IMR-90 (cell line): ENCODE measurements at regions not wholly inside any gene's neighbourhood (a gene's known extent, or its start where the extent isn't known, plus 50 kb on each side); places are given as distances from the start of the nearest gene placed in this dataset.

Source experiments
- ATAC-seq: fragments of 200-7000 bp; cut with Tn5 transposase; 2 replicates; pipeline ENCODE4 v1.9.1; 2020; ENCODE audit warnings: low read depth, mild to moderate bottlenecking, moderate library complexity
- BruUV-seq: library from RNA; stranded (reverse); fragments of 400-500 nt; replicated peaks from 2 replicates; lab custom pipeline; 2021; lab: Mats Ljungman, UMichigan
- CTCF ChIA-PET: fragments of 300-600 bp; formaldehyde crosslinking; extraction: SDS; loops from one replicate; lab custom pipeline; 2021; ENCODE audit warnings: antibody characterized with exemption; lab: Yijun Ruan, JAX
- POLR2A ChIA-PET: fragments of 300-600 bp; sonication (Branson Sonifier 250); formaldehyde crosslinking; loops from one replicate; lab custom pipeline; 2022; ENCODE audit warnings: antibody characterized with exemption; ENCODE audit not compliant: unreplicated experiment; lab: Charles Lee
- DNase-seq: peaks from one replicate; pipeline ENCODE4 v3.0.0; 2013
- H2AFZ ChIP-seq: replicated peaks from 2 replicates; pipeline ENCODE3; 2013; ENCODE audit warnings: low read length, mild to moderate bottlenecking; ENCODE audit not compliant: poor library complexity
- H2AK5ac ChIP-seq: 2 replicates; pipeline ENCODE4 v1.6.1; 2013; ENCODE audit warnings: low read depth, low read length, inconsistent platforms
- H2AK9ac ChIP-seq: replicated peaks from 2 replicates; pipeline ENCODE3; 2013; ENCODE audit warnings: mild to moderate bottlenecking, low read depth, low read length, moderate library complexity; ENCODE audit not compliant: poor library complexity
- H2BK120ac ChIP-seq: 2 replicates; pipeline ENCODE4 v1.6.1; 2013; ENCODE audit warnings: low read depth, low read length, inconsistent platforms
- H2BK15ac ChIP-seq: 3 replicates; pipeline ENCODE4 v1.6.1; 2013; ENCODE audit warnings: low read depth, low read length, inconsistent platforms
- H2BK20ac ChIP-seq: 2 replicates; pipeline ENCODE4 v1.6.1; 2013; ENCODE audit warnings: low read depth, mild to moderate bottlenecking, inconsistent platforms, low read length, moderate library complexity
- H2BK5ac ChIP-seq: 2 replicates; pipeline ENCODE4 v1.6.1; 2013; ENCODE audit warnings: mild to moderate bottlenecking, low read depth, low read length, inconsistent platforms; ENCODE audit not compliant: poor library complexity, severe bottlenecking
- H3K14ac ChIP-seq: replicated peaks from 2 replicates; pipeline ENCODE4 v1.6.1; 2013; ENCODE audit warnings: low read depth, low read length, inconsistent platforms
- H3K18ac ChIP-seq: 2 replicates; pipeline ENCODE4 v1.6.1; 2013; ENCODE audit warnings: low read depth, low read length, control low read depth
- H3K23ac ChIP-seq: 2 replicates; pipeline ENCODE4 v1.6.1; 2013; ENCODE audit warnings: low read depth, low read length, inconsistent platforms
- H3K27ac ChIP-seq: 2 replicates; pipeline ENCODE4 v1.5.1; 2013; ENCODE audit warnings: mild to moderate bottlenecking, control low read depth, low read length; ENCODE audit not compliant: insufficient read depth
- H3K27me3 ChIP-seq: 2 replicates; pipeline ENCODE4 v1.6.1; 2013; ENCODE audit warnings: low read length; ENCODE audit not compliant: control insufficient read depth, insufficient read depth
- H3K36me3 ChIP-seq: 2 replicates; pipeline ENCODE4 v1.6.1; 2013; ENCODE audit warnings: low read length, mixed read lengths; ENCODE audit not compliant: control insufficient read depth, insufficient read depth
- H3K4ac ChIP-seq: 2 replicates; pipeline ENCODE4 v1.6.1; 2013; ENCODE audit warnings: low read depth, low read length, inconsistent platforms
- H3K4me1 ChIP-seq: 2 replicates; pipeline ENCODE4 v1.6.1; 2013; ENCODE audit warnings: low read length, mixed read lengths; ENCODE audit not compliant: control insufficient read depth, insufficient read depth
- H3K4me2 ChIP-seq: 2 replicates; pipeline ENCODE4 v1.6.1; 2013; ENCODE audit warnings: low read depth, mild to moderate bottlenecking, control low read depth, low read length, moderate library complexity
- H3K4me3 ChIP-seq: 2 replicates; pipeline ENCODE4 v1.5.1; 2013; ENCODE audit warnings: low read depth, mild to moderate bottlenecking, control low read depth, low read length, moderate library complexity; ENCODE audit not compliant: insufficient read depth
- H3K56ac ChIP-seq: 2 replicates; pipeline ENCODE4 v1.6.1; 2013; ENCODE audit warnings: low read length, inconsistent platforms; ENCODE audit not compliant: insufficient read depth; ENCODE audit errors: extremely low read depth
- H3K79me1 ChIP-seq, 2 experiments: 2 replicates each; pipeline ENCODE4 v1.6.1; 2013; ENCODE audit warnings: low read length in 2 of 2, inconsistent platforms in 1 of 2, low read depth in 1 of 2
- H3K9ac ChIP-seq: 2 replicates; pipeline ENCODE4 v1.6.1; 2013; ENCODE audit warnings: low read depth, low read length, control low read depth
- H3K9me1 ChIP-seq: 2 replicates; pipeline ENCODE4 v1.6.1; 2013; ENCODE audit warnings: low read length, inconsistent platforms; ENCODE audit not compliant: insufficient read depth
- H3K9me3 ChIP-seq: 2 replicates; pipeline ENCODE4 v1.6.1; 2013; ENCODE audit warnings: low read length; ENCODE audit not compliant: control insufficient read depth, insufficient read depth
- H4K20me1 ChIP-seq: 2 replicates; pipeline ENCODE4 v1.6.1; 2013; ENCODE audit warnings: low read length, inconsistent platforms; ENCODE audit not compliant: insufficient read depth
- H4K5ac ChIP-seq: 2 replicates; pipeline ENCODE4 v1.6.1; 2013; ENCODE audit warnings: mild to moderate bottlenecking, low read depth, low read length, control low read depth
- H4K8ac ChIP-seq, 2 experiments: 2 replicates each; pipeline ENCODE4 v1.6.1; 2013; ENCODE audit warnings: low read depth in 2 of 2, low read length in 2 of 2, control low read depth in 1 of 2, inconsistent platforms in 1 of 2
- H4K91ac ChIP-seq: 2 replicates; pipeline ENCODE4 v1.6.1; 2013; ENCODE audit warnings: low read depth, low read length, inconsistent platforms; ENCODE audit not compliant: insufficient read depth
- BHLHE40 ChIP-seq: fragments of 150-350 bp; IDR thresholded peaks from 2 replicates; pipeline ENCODE4 v1.6.1; 2016; ENCODE audit warnings: mild to moderate bottlenecking, low read depth, low read length
- CEBPB ChIP-seq: IDR thresholded peaks from 2 replicates; pipeline ENCODE4 v1.6.1; 2012; ENCODE audit warnings: low read depth, low read length, improper control_type of control experiment
- MAFK ChIP-seq: IDR thresholded peaks from 2 replicates; pipeline ENCODE4 v1.6.1; 2012; ENCODE audit warnings: low read depth, low read length, improper control_type of control experiment
- MAZ ChIP-seq: IDR thresholded peaks from 2 replicates; pipeline ENCODE4 v1.6.1; 2012; ENCODE audit warnings: low read depth, mild to moderate bottlenecking, low read length, improper control_type of control experiment, moderate library complexity, borderline replicate concordance
- MXI1 ChIP-seq: IDR thresholded peaks from 2 replicates; pipeline ENCODE4 v1.6.1; 2012; ENCODE audit warnings: low read depth, mild to moderate bottlenecking, low read length, moderate library complexity, borderline replicate concordance
- RAD21 ChIP-seq: IDR thresholded peaks from 2 replicates; pipeline ENCODE4 v1.6.1; 2012; ENCODE audit warnings: low read length, improper control_type of control experiment
- RCOR1 ChIP-seq: IDR thresholded peaks from 2 replicates; pipeline ENCODE4 v1.6.1; 2012; ENCODE audit warnings: mild to moderate bottlenecking, low read length, improper control_type of control experiment; ENCODE audit not compliant: insufficient replicate concordance
- RFX5 ChIP-seq: IDR thresholded peaks from 2 replicates; pipeline ENCODE4 v1.8.0; 2012; ENCODE audit warnings: low read depth, mild to moderate bottlenecking, low read length, moderate library complexity
- SMC3 ChIP-seq: fragments of 150-350 bp; IDR thresholded peaks from 2 replicates; pipeline ENCODE4 v1.6.1; 2016; ENCODE audit warnings: low read depth, mild to moderate bottlenecking, antibody characterized with exemption, low read length, moderate library complexity
- WGBS, 2 experiments: methylation state at CpG; one replicate each; pipeline versions ENCODE4 v1.1.5 to v1.1.7; 2013; ENCODE audit warnings: missing lambda C conversion rate in 2 of 2; ENCODE audit not compliant: insufficient read length in 1 of 2; ENCODE audit errors: extremely low coverage in 2 of 2; 5-methylcytosine and 5-hydroxymethylcytosine counted together
- dilution Hi-C: fragments of 300-500 bp; cut with HindIII; formaldehyde crosslinking; loops from one replicate; pipeline ENCODE4 v1.14.3; 2018; ENCODE audit warnings: low sequenced_read_pairs; ENCODE audit not compliant: unreplicated experiment
- in situ Hi-C: fragments of 300-500 bp; cut with MboI; formaldehyde crosslinking; loops from 3 replicates; pipeline ENCODE4 v1.14.3; 2019; ENCODE audit warnings: low sequenced_read_pairs, inconsistent platforms, mixed read lengths
- intact Hi-C: fragments of 100-400 bp; cut with micrococcal nuclease; formaldehyde crosslinking; loops from 2 replicates; pipeline ENCODE4 v1.10.0; 2022

DNA sequence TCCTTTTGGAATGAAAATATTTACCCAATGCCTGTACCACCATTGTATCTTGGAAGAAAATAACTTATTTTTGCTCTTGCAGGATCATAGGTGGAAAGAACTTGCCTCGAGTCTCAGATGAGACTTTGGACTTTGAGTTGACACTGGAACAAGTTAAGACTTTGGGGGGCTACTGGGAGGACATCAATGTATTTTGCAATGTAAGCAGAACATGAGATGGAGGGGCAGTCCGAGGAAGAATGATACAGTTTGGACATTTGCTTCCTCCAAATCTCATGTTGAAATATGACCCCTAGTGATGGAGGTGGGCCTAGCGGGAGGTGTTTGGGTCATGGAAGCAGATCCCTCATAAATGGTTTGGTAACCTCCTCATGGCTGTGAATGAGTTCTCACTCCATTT is 1428.6 kb downstream of the ZPLD1 start:
- Histone ChIP-seq H3K9me3 (no peaks in the 10 kb centered on the region; the same call in 1 of the 2 replicates), H4K5ac (no peak overlapping the region), H3K79me1 (no peaks in the 10 kb centered on the region), H2BK120ac (no peak overlapping the region), H3K9me1 (no peaks in the 10 kb centered on the region), H3K4ac (no peak overlapping the region), H3K4me2 (no peak overlapping the region), H3K4me1 (no peaks in the 10 kb centered on the region), H2AK9ac (no peak overlapping the region), H2AFZ (no peak overlapping the region), H2AK5ac (no peak overlapping the region), H2BK5ac (no peak overlapping the region), H3K14ac (no peak overlapping the region), H4K20me1 (no peaks in the 10 kb centered on the region), H3K9ac (no peak overlapping the region), H3K4me3 (no peak overlapping the region), H3K27me3 (no peaks in the 10 kb centered on the region), H2BK15ac (no peak overlapping the region), H4K8ac (no peak overlapping the region), H3K36me3 (no peaks in the 10 kb centered on the region), H3K56ac (no peak overlapping the region), H3K18ac (no peak overlapping the region), H2BK20ac (no peak overlapping the region), H3K27ac (no peak overlapping the region), H4K91ac (no peak overlapping the region), H3K23ac (no peak overlapping the region)
- intact Hi-C loops: no loop called here
- ATAC-seq (no peak), DNase-seq (no peak)
- dilution Hi-C loops: no loop called here
- CTCF ChIA-PET: no interaction called here
- in situ Hi-C loops: no loop called here
- WGBS, 2 experiments: 40% methylated on average over 1 of the region's 3 CpGs; no CpG with 5 or more reads in 1 of the 2 experiments
- TF ChIP-seq RFX5 (no peak), SMC3 (no peak), CEBPB (no peak), MXI1 (no peak), MAZ (no peak), MAFK (peak; percentile 49), BHLHE40 (no peak), RAD21 (no peak), RCOR1 (no peak)
- POLR2A ChIA-PET: no interaction called here
- no TSS peak for BruUV-seq
